GM18499 (cell line): ENCODE measurements at regions not wholly inside any gene's neighbourhood (a gene's known extent, or its start where the extent isn't known, plus 50 kb on each side); places are given as distances from the start of the nearest gene placed in this dataset.

Experiments used
- ATAC-seq: cut with Tn5 transposase; IDR thresholded peaks from one replicate; pipeline ENCODE4 v1.9.1; 2021; ENCODE audit warnings: moderate number of reproducible peaks; ENCODE audit not compliant: insufficient read depth, unreplicated experiment

GRCh38 chr9:8262625-8263622 is 463.3 kb upstream of the DMAC1 start:
- ATAC-seq = no peak

DNA sequence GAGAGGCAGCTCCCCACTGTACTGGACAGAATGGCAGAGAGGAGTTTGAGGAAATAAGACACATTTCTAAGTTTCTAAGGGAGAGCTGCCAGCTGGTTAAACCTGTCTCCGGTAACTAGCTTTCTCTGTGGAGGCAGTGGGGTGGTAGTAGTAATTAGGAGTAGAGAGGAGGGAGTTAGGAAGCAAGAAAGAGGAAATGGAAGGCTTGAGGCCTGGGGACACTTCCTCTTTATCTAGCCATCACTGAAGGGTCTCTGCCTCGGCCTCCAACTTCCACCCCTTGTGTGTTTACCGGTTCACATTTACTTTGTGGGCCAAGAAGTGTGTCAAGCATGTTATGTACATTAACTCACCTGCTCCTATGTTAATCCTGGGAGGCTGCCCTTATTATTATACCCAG is 462.2 kb upstream of the DMAC1 start:
- ATAC-seq = no peak

DNA sequence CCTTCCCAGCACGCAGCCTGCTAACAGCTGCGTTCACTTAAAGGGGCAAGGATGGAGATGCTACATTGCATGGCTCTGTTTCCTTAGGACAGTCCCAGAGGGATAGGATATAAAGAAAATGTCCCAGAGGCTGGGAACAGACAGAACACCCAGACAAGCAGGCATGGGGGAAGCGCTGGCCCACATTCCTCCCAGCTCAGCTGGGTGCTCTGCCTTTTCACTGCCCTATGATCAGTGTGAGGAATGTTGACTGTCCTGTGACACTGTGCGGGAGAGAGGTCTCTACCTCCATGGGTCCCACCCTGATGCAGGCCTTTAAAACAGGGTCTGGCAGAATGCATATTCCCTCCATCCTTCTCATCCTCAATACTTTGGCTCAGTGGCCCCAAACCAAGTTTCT is 459.4 kb upstream of the DMAC1 start:
- ATAC-seq = no peak

GRCh38 chr9:8256880-8257279 is 457.3 kb upstream of the DMAC1 start:
- ATAC-seq = no peak

DNA sequence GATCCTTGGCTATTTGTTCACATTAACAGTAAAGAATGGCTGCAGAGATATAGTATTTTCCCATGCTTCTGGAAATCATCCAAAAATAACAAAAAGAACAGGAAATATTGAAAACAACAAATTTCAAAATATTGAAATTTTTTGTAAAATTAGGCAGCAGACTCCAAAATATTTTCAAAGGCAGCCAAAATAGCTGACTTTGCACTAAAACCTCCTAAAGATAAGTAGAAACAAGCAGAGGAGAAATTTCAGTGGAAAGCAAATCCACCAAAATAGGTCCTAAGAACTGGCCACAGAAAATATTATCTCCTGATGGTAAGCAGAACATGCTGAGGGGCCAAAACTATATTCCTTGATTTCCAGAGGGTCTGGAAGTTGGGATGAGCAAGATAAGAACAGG is 456.3 kb upstream of the DMAC1 start:
- no peak for ATAC-seq

DNA sequence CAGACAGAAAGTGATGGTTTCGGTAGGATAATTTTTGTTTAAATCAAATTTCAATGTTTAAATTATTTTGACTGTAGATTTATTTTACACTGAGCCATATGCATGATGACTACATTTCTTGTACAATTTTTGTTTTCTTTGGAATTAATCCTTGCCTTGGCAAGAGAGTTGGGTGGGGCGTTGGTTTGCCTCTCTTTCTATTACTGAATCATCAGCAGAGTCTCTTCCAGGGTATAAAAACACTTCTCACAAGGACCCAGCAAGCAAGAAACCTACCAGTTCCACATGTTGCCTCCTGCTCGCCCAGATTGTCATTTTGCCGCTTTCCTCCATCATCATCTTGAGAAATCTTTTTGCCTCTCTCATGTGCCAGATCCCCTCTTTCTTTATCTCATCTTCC is 455.0 kb upstream of the DMAC1 start:
- ATAC-seq = no peak

- no peak for ATAC-seq
These were observed 452.9 kb upstream of the DMAC1 start for GRCh38 chr9:8252445-8252844.

- no peak for ATAC-seq
These were observed 452.0 kb upstream of the DMAC1 start for GRCh38 chr9:8251566-8251965.

GRCh38 chr9:8244505-8245092 is 445.0 kb upstream of the DMAC1 start:
- no peak for ATAC-seq

DNA sequence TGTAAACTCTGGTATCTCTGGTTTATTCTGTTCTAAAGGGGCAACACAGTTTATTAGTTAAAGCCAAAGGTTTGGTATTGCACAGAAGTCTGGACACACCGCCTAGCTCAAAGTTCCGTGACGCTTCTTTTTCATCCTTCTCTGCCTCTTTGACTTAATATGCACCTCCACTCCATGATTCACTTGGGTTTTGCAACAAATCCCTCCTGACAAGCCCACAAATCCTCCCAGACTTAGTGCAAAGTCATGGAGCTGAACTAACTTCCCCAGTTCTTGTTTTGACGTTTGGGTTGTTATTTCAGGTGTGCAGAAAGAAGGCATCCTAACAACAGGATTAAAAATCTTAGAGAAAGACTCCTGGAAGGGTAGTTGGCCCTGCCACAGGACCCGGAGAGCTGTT is 441.6 kb upstream of the DMAC1 start:
- no peak for ATAC-seq

DNA sequence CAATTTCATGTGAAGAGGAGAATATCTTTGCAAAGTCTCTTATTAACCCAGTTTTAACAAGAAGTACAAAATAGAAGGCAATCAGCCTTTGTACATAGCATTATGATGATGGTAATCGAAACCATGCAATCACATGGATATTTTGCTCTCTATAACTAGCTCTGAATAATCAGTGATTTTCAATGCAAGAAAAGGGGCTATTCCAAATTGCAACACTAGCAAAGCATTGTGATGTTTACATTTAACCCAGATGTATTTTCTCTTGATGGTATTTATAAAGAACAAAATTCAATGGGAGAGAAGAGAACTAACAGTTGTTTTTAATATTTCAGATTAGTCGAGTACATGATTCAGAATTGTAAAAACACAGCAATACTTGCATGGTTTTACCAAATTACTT is 437.5 kb upstream of the DMAC1 start:
- no peak for ATAC-seq

DNA sequence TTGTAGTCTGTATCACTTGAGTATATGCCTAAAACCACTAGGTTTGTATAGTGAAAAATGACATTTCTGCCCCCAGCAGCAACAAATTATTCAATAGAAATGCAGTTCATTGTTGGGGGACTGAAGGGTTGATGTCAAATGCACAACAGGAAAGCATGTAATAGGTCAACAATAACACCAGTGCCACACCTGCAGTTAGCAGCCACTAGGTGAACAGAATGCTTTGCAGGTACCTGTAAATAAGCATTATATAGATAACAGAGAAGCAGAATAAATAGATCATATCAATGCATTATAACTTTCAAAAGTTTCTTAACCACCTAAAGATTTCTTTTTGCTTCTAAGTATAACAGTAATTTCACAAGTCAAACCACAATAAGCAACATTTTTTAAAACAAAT is 435.9 kb upstream of the DMAC1 start:
- ATAC-seq = no peak

DNA sequence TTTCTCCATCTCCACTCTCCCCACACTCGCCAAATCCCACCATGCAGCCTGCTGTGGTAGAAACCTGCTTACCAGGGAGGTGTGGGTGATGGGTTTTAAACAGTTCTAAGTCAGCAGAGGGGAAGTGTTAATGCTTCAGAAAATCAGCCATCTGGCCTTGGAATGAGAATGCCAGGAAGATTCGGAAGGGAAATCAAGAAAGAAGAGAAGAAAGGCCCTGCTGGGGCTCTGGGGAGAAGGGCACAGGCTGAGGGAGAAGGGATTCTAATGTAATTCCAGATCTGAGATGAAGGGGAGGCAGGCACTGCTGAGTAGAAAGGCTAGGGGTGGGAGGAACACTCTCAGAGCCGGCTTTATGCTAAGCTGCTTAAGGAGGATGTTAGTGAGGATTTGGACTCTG is 434.7 kb upstream of the DMAC1 start:
- no peak for ATAC-seq

DNA sequence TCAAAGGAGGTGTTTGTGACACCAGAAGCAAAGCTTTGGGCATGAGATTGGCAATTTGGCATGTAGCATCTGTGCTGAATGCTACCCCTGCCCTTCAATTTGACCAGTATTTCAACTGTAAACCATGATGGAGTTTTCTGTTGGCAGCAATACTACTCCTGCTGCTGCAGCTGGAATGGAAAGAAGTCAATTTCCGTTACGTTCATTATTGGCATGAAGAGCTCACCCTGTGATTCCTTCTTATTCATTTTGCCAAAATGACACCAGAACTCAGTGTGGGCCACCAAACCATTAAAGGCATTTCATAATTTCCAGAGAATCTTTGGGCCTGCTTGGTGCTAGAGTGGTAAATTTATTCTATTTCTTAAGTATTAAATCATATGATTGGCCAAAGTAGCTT is 433.1 kb upstream of the DMAC1 start:
- no peak for ATAC-seq

DNA sequence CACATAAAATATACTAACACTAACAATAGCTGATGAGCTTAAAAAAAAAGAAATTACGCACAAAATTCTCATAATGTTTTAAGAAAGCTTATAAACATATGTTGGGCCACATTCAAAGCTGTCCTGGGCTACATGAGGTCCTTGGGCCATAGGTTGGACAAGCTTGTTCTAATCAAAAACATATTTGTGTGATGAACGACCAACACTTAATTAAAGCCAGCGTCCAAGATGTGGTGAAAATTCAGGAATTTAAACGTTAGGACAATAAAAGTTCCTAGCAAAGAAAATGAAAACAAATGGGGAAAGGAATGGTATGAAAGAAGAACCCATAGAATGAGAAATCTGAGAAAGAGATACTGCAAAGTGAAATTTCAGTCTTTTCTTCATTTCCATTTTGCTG is 429.6 kb upstream of the DMAC1 start:
- ATAC-seq = no peak

DNA sequence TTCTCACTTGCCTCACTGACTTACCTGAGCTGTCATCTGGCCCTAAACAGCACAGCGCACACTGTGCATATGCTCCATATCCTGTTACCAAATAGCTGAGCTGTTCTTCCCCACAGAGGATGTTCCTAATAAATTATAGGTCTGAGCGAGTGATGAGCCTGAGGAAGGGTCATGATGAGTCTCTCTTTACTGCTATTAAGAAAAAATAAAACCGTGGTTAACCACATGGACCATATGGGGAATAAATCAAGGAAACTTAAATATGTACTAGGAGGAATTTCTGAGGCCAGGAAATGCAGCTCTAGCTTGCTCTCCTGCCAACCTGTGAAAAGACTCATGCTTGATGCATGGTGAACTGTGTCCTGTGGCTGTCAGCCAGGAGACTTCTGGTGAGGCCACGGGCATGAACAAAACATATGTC is 424.8 kb upstream of the DMAC1 start:
- no peak for ATAC-seq

DNA sequence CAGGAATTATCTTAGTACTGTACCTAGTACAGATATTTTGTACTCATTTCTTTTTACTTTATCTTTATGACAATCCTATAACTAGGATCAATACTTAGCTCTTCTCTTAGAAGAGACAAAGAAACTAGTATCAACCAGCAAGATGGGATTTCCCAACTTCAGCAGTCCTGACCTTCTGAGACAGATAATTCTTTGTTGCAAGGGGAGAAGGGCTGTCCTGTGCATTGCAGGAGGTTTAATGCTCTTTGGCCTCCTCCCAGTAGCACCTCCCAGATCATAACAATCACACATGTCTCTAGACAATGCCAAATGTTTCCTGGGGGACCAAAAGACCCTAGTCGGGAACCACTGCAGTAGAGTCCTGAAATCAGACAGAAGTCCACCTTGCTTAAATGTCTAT is 424.3 kb upstream of the DMAC1 start:
- no peak for ATAC-seq

DNA sequence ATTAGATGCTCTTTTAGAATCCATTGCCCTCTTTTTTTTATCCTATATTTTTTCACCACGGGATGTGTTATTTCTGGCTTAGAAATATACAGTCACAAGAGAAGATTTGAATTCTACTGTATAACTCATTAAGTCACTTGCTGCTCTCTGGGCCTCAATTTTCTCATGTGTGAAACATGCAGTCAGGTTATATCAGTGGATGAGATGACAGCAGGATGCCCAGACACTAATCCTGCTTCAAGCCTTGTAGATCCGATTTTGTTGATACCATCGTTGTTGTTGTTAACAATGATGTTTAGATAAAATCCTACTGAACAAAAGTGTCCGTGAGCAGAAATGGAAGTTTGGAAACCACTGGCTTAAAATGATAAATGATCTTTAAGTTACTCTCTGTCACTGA is 421.9 kb upstream of the DMAC1 start:
- ATAC-seq = no peak

DNA sequence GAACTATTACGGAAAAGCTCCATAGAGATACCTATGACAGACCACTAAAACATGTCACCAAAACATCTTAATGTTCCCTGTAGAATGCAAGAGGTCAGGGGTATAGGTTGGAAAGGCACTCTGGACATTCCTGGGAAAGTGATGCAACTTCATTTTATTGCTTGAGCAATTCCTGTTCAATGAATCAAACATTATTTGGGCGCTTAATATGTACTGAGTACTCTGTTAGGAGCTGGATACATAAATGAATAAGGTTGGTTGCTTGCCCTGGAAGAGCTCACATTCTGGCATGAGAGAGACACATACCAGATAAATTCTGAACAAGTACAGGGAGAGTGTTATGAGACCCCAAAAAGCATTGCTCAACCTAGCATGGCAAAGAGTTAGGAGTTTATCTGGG is 408.9 kb upstream of the DMAC1 start:
- no peak for ATAC-seq

- ATAC-seq = no peak
These were observed 408.0 kb upstream of the DMAC1 start for GRCh38 chr9:8207596-8207995.

DNA sequence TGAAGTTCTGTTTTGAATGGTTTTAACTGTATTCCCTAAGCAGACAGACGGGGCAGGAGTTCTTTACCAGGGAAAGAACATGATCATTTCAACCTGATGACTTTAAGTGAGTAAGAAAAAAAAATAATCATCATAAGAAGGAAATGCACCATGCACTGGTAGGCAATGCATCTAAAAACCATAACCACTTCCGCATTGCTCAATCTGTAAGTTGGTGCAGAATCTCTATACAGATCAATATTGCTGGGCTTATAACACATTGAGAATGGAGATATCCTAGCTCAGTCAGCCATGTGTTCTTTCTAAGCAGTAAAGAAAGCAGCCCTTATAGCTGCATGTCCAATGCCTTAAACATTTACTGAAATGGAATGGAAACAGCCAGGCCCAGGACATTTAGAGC is 407.1 kb upstream of the DMAC1 start:
- no peak for ATAC-seq

DNA sequence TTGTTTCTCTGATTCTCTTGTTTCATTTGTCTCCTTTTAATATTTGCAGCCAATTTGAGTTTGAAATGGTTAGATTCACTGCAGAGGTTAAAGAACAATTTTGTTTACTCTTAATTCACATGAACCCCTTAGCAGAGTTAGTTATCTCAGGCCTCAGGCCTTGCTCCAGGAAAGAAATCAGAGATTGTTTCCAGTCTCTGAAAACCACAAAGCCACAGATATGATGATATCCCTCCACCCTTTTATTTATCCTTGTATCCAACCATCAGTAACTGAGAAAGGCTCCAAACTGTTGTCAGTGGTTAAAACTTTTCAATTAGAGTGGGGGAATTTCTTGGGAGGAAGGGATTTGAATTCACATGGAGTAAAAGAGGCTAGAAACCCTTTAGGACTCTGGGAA is 406.0 kb upstream of the DMAC1 start:
- ATAC-seq = no peak
